ENCODE measurements at regions not wholly inside any gene's neighbourhood (a gene's known extent, or its start where the extent isn't known, plus 50 kb on each side); places are given as distances from the start of the nearest gene placed in this dataset.

- no peak for TF ChIP-seq EZH2phosphoT487 (IDR thresholded peaks at IDR 0.05)
- TF ChIP-seq EZH2 (IDR thresholded peaks at IDR 0.05): no peak
- TF ChIP-seq CTCF (IDR thresholded peaks at IDR 0.05): no peak
- H3K4me1 ChIP-seq: peaks cover 28% of the 10 kb centered on the region
- H3K36me3 Mint-ChIP-seq: no peaks in the 10 kb centered on the region
- no peak overlapping the region for H3K4me3 ChIP-seq
- H3K4me1 Mint-ChIP-seq: no peaks in the 10 kb centered on the region
- no peaks in the 10 kb centered on the region for H3K36me3 ChIP-seq
- H3K27ac Mint-ChIP-seq: no peak overlapping the region
- no peaks in the 10 kb centered on the region for H3K9me3 Mint-ChIP-seq
- H3K27ac ChIP-seq: no peak overlapping the region
- DNase-seq (ENCODE audit: low spot score): no peak
- H3K9me3 ChIP-seq (ENCODE audit: low read depth): no peaks in the 10 kb centered on the region
- no peaks in the 10 kb centered on the region for H3K27me3 Mint-ChIP-seq (ENCODE audit: insufficient read depth, low read depth)
- peaks cover 11% of the 10 kb centered on the region for H3F3A ChIP-seq (ENCODE audit: low read depth)
- no peaks in the 10 kb centered on the region for H3K79me2 ChIP-seq (ENCODE audit: low read depth)
- H2AFZ ChIP-seq (replicated peaks): no peak overlapping the region
- H3K9ac ChIP-seq: no peak overlapping the region
- H3K4me2 ChIP-seq: no peak overlapping the region
- H4K20me1 ChIP-seq (ENCODE audit: low read depth): no peaks in the 10 kb centered on the region
- H3K4me3 Mint-ChIP-seq: no peak overlapping the region
- H3K27me3 ChIP-seq: peaks cover 50% of the 10 kb centered on the region
Measured at GRCh38 chr14:35940291-35940690, 114.2 kb downstream of the BRMS1L start.

DNA sequence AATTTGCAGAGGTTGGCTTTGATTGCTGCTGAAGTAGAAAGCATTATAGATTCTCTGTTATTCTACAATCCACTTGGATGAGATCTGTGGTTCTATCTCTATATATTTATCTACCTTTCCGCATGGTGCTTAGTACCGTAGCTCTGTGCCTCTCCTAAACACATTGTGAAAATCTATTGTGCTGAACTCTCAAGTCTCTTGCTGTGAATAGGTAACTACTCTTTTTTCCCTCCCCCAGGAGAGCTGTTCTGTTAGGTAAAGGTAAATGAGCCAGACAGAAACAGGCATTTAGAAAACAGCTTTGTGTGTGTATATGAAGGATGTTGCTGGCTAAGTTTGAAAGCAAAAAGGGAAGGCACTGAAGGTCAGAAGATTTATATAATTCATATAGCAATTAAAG, 112.6 kb downstream of the BRMS1L start:
- Mint-ChIP-seq H3K27ac (no peak overlapping the region), H3K36me3 (no peaks in the 10 kb centered on the region), H3K4me1 (no peaks in the 10 kb centered on the region), H3K27me3 (ENCODE audit: insufficient read depth, low read depth) (no peaks in the 10 kb centered on the region), H3K9me3 (no peaks in the 10 kb centered on the region), H3K4me3 (no peak overlapping the region)
- no peaks in the 10 kb centered on the region for H3K9me3 ChIP-seq (ENCODE audit: low read depth)
- peak; percentile 17 for DNase-seq (ENCODE audit: low spot score)
- H2AFZ ChIP-seq (replicated peaks): no peak overlapping the region
- peaks cover 61% of the 10 kb centered on the region for H3K27me3 ChIP-seq
- H3K9ac ChIP-seq: no peak overlapping the region
- H4K20me1 ChIP-seq (ENCODE audit: low read depth): no peaks in the 10 kb centered on the region
- TF ChIP-seq EZH2 (IDR thresholded peaks at IDR 0.05) (no peak), CTCF (IDR thresholded peaks at IDR 0.05) (no peak), EZH2phosphoT487 (IDR thresholded peaks at IDR 0.05) (no peak)
- H3K4me1 ChIP-seq: peaks cover 28% of the 10 kb centered on the region
- no peaks in the 10 kb centered on the region for H3K79me2 ChIP-seq (ENCODE audit: low read depth)
- H3K4me3 ChIP-seq: no peak overlapping the region
- peaks cover 11% of the 10 kb centered on the region for H3F3A ChIP-seq (ENCODE audit: low read depth)
- H3K27ac ChIP-seq: no peak overlapping the region
- no peaks in the 10 kb centered on the region for H3K36me3 ChIP-seq
- peak overlapping the region; percentile 61 for H3K4me2 ChIP-seq

GRCh38 chr14:35934499-35934898, 108.4 kb downstream of the BRMS1L start:
- no peak overlapping the region for H3K27ac Mint-ChIP-seq
- H3K36me3 ChIP-seq: no peaks in the 10 kb centered on the region
- H3K4me3 Mint-ChIP-seq: no peak overlapping the region
- H3K9me3 Mint-ChIP-seq: no peaks in the 10 kb centered on the region
- no peak overlapping the region for H3K4me2 ChIP-seq
- H3K9me3 ChIP-seq (ENCODE audit: low read depth): no peaks in the 10 kb centered on the region
- H3K9ac ChIP-seq: no peak overlapping the region
- DNase-seq (ENCODE audit: low spot score): no peak
- H3K4me3 ChIP-seq: no peak overlapping the region
- H4K20me1 ChIP-seq (ENCODE audit: low read depth): no peaks in the 10 kb centered on the region
- H3K27me3 Mint-ChIP-seq (ENCODE audit: insufficient read depth, low read depth): no peaks in the 10 kb centered on the region
- no peak overlapping the region for H2AFZ ChIP-seq (replicated peaks)
- no peaks in the 10 kb centered on the region for H3K36me3 Mint-ChIP-seq
- H3F3A ChIP-seq (ENCODE audit: low read depth): peaks cover 11% of the 10 kb centered on the region
- no peaks in the 10 kb centered on the region for H3K79me2 ChIP-seq (ENCODE audit: low read depth)
- H3K4me1 Mint-ChIP-seq: no peaks in the 10 kb centered on the region
- H3K27ac ChIP-seq: no peak overlapping the region
- no peak for TF ChIP-seq CTCF (IDR thresholded peaks at IDR 0.05)
- no peak for TF ChIP-seq EZH2 (IDR thresholded peaks at IDR 0.05)
- no peak for TF ChIP-seq EZH2phosphoT487 (IDR thresholded peaks at IDR 0.05)
- peaks cover 38% of the 10 kb centered on the region for H3K27me3 ChIP-seq
- H3K4me1 ChIP-seq: peaks cover 15% of the 10 kb centered on the region
